GM21737 (cell line): ENCODE measurements at regions not wholly inside any gene's neighbourhood (a gene's known extent, or its start where the extent isn't known, plus 50 kb on each side); places are given as distances from the start of the nearest gene placed in this dataset.

ENCODE experiments used
- ATAC-seq: cut with Tn5 transposase; IDR thresholded peaks from one replicate; pipeline ENCODE4 v1.9.1; 2021; ENCODE audit warnings: mild to moderate bottlenecking, moderate library complexity; ENCODE audit not compliant: unreplicated experiment

GRCh38 chr3:14286887-14287500 lies 108.4 kb downstream of the LSM3 start:
- no peak for ATAC-seq

GRCh38 chr3:14288177-14288788 lies 109.7 kb downstream of the LSM3 start:
- ATAC-seq, result no peak

GRCh38 chr3:14288833-14289451 lies 110.3 kb downstream of the LSM3 start:
- no peak for ATAC-seq

GRCh38 chr3:14289590-14290461 lies 111.2 kb downstream of the LSM3 start:
- no peak for ATAC-seq

DNA sequence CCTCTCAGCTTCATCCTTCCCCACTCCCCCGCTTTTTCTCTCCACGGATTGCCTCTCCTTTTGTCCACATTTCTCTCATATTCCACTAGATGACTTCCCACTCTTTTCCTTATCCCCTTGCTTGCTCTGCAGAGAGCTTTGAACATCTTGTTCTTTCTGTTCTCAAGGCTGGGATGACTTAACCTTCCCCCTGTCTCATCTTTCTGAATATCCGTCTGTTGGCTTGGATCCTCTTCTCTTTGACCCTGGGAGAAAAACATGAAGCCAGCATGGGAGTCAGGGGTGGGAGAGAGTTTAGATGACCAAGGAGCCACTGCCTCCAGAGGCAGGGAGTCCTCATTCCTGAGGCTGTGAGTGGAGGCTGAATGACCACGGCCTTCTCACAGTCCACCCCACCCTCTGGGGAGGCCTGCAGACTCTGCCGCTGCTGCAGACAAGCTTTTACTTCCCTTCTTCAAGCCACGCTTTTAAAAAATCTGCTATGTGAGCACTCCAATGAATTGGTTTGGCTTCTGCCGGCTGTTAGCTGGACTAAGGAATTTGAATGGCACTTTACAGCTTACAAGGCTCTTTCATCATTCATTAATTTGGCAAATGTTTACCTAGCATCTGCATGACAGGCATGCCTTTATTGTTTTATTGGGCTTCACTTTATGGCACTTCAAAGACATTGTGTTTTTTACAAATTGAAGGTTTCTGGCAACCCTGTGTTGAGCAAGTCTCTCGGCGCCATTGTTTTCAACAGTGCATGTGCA lies 111.6 kb upstream of the SLC6A6 start:
- no peak for ATAC-seq

GRCh38 chr3:14295037-14295436 lies 107.4 kb upstream of the SLC6A6 start:
- ATAC-seq, result no peak

DNA sequence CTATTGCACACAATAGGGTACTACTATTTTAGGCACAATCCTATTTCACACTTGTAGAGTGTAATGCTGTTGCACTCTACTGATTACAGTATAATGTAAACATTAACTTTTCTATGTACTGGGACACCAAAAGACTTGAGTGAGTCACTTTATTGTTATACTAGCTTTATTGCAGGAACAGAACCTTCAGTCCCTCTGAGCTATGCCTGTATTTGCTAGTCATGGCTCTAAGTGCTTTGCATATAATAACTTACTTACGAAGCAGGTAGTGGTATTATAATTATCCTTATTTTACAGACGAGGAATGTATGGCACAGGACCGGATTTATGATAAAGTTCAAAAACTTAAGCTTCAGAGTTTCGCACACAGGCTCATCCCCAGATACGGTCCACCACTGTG lies 106.6 kb upstream of the SLC6A6 start:
- no peak for ATAC-seq

GRCh38 chr3:14297305-14297704 lies 105.1 kb upstream of the SLC6A6 start:
- no peak for ATAC-seq

DNA sequence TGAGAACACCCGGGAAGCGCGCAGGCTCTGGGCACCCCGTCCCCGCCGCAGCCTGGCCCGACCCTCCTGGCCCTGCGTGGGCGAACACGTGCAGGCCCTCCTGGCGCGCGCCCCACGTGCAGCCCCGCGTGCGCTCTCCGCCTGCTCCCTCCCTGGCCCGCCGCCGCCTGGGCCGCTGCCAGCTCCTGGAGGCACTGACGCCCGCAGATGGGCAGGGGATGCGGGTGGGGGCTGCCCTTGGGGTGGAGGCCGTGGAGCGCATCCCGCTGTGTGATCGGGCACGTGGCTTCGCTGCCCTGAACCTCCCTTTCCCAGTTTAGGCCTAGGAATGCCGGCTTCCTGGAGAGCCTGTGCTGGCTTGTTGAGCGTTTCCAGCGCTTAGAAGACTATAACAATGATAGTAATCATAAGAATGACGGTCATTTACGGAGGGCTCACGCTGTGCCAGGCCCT lies 104.6 kb upstream of the SLC6A6 start:
- ATAC-seq, result no peak

- ATAC-seq, result no peak
These were observed 104.0 kb upstream of the SLC6A6 start for GRCh38 chr3:14298442-14298841.

DNA sequence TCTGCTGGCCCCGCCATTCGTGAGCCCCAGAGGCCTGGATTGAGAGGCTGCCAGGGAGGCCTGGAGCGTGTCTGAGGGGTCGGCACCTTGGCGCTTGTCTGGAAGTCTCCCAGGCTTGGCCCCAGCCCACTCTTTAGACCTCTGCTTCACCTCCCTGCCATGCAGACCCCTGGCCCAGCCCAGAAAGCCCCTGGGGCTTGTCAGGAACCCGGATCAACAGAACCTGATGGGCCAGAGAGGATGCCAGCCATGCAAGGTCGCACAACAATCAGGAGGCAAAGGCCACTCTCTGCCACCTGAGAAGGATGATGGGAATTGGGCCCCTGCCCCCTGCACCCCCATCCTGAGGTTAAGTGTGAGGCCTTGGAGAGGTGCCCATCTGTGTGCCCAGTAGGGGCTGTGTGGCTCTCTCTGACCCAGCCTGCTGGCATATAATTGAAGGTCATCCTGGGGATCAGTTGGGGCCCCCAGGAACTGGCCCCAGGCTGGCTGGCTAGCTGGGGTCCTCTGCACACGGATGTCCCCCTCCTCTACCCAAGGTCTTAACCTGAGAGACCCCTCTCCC lies 103.3 kb upstream of the SLC6A6 start:
- no peak for ATAC-seq

- peak; percentile 73 for ATAC-seq
These were observed 102.6 kb upstream of the SLC6A6 start for GRCh38 chr3:14299767-14300166.

DNA sequence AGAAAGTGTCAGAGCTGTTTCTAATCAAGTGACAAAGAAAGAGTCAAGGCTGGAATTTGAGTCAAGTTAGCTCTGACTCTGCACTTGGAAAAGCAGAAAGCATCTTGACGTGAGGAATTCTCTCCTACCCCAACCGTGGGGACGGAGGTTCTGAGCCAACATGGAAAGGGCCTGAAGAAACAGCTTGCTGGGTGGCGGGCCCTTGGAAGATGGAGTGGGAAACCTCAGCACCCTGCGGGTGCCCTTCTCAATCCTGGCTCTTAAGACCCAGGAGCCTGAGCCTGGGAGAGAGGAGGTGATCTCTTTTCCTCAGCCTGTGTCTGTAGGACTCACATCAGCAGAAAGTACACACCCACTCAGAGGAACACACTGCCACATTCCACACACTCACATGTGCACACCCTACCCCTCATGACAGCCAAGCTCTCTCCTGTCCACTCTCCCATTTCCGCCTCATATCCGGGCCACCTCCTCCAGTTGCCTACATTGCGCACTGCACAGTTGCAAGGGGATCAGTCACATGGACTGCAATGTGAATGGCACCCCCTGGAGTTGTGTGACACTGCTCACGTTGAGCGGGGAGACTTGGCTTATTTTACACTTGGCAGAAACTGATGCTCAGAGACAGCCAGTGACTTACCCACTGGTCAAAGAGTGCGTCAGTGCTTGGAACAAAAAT lies 101.5 kb upstream of the SLC6A6 start:
- ATAC-seq, result no peak

GRCh38 chr3:14301558-14301957 lies 100.8 kb upstream of the SLC6A6 start:
- ATAC-seq, result no peak

DNA sequence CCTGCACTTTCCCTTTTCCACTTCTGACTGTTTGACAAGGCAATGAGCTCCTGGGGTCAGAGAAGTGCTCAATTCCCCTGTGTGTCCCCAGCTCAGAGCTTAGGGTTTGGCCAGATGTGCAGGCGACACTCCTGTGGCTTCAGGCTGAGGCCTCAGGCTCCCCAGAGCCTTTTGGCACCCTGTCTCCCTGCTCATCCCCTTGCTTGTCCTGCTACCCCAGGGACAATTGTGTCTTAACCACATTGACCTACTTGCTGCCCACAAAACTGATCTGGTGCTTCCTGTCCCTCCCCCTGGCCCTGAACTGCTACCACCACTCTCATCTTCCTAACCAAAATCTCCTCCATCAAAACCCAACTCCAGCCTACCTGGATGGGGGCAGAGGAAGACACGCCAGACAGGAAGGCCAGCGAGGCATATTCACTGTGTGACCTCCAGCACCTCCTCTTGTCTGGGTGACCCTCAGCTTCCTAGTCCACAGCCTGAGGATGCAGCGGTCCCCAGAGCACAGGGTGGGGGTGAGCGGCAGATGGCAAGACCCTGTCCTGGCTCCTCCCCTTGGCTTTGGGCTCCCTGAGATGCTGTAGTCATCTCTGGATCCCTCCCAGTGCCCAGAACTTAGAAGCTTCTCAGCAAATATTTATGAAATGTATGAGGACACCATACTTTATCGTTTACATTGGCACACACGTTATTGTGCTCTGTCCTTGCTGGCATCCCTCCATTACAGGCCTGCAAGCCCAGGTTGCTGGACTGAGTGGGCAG lies 98.9 kb upstream of the SLC6A6 start:
- ATAC-seq, result no peak

DNA sequence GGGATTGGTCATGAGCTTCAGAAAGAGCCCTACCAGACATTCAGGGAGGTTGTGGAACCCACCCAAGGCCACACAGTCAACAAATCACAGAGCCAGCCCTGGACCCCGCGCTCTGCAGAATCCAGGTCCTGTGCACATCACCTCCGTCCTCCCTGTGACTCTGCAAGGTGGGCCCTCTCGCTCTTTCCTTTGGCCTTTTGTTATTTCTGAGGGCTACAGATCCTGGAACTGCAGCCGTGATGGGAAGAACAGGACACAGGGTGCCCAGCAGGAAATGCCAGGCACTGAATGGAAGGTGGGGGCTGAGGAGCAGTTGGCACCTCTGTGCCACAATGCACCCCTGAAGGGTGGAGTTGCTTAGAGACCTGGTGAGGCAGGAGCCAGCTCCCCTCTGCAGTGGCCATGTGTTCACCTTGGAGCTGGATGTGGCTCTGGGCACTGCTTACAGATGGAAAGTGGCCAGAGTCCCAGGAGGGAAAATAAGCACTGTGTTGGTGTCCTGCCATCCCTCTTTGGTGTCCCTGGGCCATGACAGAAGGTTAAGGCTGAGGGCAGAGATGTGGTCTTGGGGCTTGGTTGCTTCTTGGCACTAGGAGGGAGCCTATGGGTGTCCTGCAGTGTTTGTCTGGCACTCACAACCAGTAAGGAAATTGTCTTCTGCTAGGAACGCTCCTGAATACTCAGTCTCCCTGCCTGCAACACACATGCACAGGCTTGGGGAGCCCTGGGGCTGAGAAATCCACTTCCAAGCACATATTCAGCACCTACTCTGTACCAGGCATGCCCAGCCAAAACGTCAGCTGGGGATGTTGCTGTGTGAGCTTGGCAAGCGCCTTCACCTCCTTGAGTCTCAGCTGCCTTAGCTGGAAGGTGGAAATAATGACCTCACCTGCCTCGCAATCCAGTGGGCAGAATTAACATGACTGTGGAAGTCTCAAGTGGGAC lies 98.0 kb upstream of the SLC6A6 start:
- ATAC-seq, result no peak

DNA sequence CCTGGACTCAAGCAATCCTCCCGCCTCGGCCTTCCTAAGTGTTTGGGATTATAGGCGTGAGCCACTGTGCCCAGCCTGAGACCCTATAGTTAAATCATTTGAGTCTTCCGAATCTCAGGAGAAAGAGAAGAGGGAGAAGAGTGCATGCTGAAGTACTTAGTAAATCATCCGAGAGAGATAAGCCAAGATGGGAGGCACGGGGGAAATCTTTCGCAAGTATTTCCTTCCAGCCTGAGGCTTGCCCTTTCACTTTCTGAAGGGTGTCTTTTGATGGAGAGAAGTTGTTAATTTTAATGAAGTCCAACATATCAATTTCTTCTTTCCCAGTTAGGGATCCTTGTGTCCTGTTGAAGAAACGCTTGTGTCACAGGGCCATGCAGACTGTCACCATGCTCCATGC lies 97.1 kb upstream of the SLC6A6 start:
- no peak for ATAC-seq

GRCh38 chr3:14306142-14306541 lies 96.3 kb upstream of the SLC6A6 start:
- no peak for ATAC-seq
